T47D (cell line): ENCODE measurements at regions not wholly inside any gene's neighbourhood (a gene's known extent, or its start where the extent isn't known, plus 50 kb on each side); places are given as distances from the start of the nearest gene placed in this dataset.

Experiments
- DNase-seq, 2 experiments: peaks; one replicate each; pipeline versions ENCODE4 v3.0.0 to v3.0.0-alpha.2; 2011 to 2012; ENCODE audit warnings: low read depth in 1 of 2, low spot score in 1 of 2
- JUND ChIP-seq: IDR thresholded peaks from 2 replicates; pipeline ENCODE4 v1.6.1; 2012; ENCODE audit warnings: low read depth
- in situ Hi-C: cut with HindIII; loops from 2 replicates; pipeline ENCODE4 v1.10.0; 2016; ENCODE audit warnings: low sequenced_read_pairs, low pct_unique_long_range_greater_than_20kb

DNA sequence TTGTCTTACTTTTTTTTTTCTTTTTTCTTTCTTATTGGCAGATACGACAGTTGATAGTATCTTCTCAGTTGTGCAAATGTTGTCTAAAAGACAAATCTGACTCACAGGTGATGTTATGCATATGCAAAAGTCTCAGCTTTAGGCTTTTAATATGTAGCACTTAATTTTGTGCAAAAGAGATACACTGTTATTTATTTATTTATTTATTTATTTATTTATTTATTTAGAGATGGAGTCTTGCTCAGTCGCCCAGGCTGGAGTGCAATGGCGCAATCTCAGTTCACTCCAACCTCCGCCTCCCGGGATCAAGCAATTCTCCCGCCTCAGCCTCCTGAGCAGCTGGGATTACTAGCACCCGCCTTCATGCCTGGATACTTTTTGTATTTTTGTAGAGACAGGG, 383.9 kb upstream of the PCDH9 start:
- TF ChIP-seq JUND, result no peak
- no peak for DNase-seq
- in situ Hi-C loops, result no loop called here

DNA sequence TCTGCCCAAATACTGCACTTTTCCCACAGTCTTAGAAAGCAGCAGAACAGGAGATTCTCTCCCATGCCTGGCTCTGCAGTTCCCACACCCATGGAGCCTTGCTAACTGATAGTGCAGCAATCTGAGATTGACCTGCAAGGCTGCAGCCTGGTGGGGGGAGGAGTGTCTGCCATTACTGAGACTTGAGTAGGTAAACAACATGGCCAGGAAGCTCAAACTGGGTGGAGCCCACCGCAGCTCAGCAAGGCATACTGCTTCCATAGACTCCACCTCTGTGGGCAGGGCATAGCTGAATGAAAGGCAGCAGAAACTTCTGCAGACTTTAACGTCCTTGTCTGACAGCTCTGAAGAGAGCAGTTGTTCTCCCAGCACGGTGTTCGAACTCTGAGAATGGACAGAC, 358.5 kb upstream of the PCDH9 start:
- TF ChIP-seq JUND, result no peak
- in situ Hi-C loops, result no loop called here
- DNase-seq, result no peak

DNA sequence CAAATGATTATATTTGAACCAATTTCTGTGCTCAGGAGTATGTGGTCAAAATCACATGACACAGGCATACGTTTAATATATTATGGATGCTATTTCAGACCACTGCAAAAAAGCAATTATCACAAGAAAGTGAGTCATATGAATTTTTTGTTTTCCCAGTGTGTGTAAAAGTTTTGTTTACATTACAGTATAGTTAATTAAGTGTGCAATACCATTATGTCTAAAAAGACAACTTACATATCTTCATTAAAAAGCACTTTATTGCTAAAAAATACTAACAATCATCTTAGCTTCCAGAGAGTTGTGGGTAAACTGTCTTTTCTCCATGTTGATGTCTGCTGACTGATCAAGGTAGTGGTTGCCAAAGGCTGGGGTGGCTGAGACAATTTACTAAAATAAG, 347.2 kb upstream of the PCDH9 start:
- in situ Hi-C loops, result no loop called here
- DNase-seq, result no peak
- no peak for TF ChIP-seq JUND

DNA sequence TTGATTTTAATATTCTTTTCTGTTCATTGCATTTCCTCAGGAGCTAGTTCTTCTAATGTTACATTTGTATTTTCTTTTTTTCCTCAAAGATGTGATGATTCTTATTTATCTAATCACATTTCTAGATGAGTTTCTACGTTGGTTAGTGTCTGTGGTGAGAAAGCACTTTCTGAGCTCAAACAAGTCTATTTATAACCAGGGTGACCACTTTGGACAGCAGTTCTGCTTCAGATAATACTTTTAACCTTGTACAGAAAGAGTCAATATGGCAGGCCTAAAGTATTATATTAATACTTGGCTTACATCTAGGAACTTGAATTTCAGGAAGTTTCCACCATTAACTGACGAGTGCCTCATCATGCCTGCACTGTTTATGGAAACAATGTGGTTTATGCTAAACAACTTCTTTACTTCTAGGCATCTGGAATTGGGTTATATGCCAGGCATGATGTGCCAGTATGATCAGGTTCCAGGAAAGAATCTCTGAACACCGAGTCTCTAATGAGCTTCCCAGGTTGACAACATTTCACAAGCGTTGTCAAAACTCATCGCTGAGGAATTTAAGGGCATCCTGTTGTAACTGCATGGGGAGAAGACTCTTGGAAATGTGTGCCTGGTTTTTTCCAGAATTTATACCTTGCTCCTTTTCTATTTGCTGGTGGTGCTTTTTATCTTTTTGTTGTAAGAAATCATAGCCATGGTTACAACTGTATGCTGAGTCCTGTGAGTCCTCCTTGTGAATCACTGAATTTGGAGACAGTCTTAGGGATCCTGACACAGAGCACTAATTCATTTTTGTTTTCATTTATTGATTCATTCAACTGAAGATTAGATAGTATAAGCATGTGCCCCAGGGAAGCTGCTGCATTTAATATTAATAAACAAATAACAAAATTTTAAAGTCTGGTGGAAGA, 344.4 kb upstream of the PCDH9 start:
- in situ Hi-C loops, result no loop called here
- no peak for TF ChIP-seq JUND
- DNase-seq, result peak in 1 of 2 experiments; percentile 18

DNA sequence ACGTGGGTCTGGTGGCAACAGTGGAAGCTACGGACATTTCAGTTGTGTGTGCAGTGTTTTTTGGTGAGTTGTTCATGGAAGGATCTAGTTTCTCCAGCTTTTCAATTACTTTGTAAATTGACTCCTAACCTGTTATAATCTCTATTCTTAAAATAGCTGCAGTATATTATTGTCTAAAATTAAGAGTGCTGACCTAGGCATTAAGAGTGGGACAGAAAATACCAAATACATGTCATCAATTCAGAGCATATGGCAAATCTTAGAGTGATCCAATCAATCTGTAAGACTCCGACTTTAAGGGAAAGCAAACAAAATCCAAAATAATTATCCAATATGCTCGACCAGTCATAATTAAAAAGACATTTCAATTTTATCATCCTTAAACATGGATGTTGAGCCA, 338.1 kb upstream of the PCDH9 start:
- in situ Hi-C loops, result no loop called here
- TF ChIP-seq JUND, result no peak
- DNase-seq, result no peak

DNA sequence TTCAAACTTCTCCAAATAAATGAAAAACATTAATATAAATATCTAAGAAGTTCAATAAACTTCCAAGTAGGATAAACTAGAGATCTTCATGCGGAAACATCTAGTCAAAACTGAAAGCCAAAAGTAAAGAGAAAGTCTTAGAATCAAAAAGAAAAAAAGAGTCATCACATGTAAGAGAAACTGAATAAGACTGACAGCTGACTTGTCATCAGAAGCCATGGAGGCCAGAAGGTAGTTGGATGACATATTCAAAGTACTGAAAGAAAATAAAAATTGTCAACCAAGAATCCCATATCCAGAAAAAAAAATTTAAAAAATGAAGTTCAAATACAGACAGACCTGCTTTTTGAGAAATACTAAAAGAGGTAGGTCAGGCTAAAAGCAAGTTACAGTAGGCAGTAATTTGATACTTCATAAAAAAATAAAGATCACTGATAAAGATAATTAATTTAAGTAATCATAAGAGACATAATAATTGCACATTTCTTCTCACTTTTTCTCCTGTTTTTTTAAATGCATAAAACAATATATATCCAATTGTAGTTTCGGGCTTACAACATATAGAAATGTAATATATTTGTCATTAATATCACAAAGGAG, 327.6 kb upstream of the PCDH9 start:
- TF ChIP-seq JUND, result no peak

DNA sequence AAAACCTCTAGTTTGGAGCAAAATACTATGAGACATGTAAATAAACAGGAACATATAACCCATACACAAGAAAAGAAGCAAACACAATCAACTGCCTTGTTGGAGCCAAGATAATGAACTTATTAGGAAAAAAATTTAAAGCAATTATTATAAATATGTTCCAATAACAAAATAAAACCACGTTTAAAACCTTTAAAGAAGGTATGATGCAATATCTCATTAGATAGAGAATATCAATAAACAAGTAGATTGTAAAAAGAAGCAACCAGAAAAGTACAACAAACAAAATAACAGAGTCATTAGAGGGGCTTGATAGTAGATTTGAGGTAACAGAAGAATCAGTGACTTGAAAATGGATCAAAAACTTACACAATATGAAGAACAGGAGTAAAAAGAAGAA, 327.0 kb upstream of the PCDH9 start:
- DNase-seq, result no peak
- in situ Hi-C loops, result no loop called here
- TF ChIP-seq JUND, result no peak

More for the DNA sequence above, 327.6 kb upstream of the PCDH9 start:
- in situ Hi-C loops, result no loop called here
- peak in 1 of 2 experiments; percentile 3 for DNase-seq

DNA sequence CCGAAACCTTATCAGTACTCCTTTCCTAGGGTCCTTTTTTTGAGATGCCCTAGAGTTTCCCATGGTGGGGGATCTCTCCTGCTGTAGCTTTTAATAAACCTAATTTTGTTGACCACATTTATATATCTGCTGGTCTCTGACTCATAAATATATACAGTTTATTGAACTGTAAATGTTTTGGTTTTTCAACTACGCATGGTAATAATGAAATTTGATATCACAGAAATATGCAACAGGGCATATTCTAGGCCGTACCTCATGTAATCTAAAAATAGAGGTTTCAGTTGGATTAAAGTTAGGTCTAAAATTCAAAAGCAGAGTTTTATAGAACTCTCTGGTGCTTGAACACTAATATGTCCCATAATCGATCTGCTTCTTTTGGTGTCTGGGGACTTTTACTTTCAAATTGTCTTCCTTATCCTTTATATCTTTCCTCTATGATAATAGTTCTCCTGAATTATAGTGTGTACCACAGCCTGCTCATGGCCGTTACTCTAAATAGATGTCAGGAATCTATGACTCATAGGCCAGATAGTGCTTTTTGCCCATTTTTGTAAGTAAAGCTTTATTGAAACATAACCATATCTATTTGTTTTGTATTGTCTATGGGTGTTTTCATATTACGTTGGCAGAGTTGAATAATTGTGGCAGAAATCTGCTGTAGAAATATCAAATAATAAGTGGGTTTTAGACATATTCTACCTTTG, 324.8 kb upstream of the PCDH9 start:
- TF ChIP-seq JUND, result no peak
- DNase-seq, result no peak
- in situ Hi-C loops, result no loop called here

DNA sequence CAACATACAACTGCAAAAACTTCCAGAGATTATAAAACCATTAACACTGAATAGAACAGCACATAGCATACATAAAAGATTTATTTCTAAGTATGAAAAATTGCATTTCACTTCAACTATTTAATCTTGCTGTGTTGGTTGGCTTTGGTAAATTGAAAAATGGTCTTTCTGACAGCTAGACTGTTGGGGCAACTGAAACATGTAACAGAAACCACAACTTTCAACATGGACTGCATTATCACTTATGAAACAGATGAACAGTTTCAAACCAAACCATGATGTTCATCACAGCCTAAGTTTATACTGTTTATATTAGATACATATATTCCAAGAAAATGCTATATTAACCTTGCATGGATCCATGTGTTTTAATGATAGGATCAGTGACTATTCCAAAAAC, 324.1 kb upstream of the PCDH9 start:
- no peak for TF ChIP-seq JUND
- in situ Hi-C loops, result no loop called here
- DNase-seq, result no peak

DNA sequence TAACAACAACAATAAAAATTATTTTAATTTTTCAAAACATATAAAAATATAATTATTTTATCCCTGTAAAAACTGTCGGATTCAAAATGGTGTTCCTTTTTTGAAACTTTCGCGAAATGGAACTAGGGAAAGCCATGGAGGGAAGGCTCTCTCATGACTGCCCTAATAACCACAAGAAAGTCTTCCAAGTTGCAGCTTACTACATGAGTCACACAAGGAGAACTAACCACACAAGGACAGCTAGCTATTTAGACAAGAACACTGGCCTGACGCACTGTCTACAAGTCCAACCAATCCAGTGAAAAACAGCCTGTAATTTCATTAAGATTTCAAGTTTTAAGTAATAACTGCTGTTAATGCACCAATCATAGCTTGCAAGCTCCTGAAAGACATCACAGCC, 319.2 kb upstream of the PCDH9 start:
- TF ChIP-seq JUND, result no peak
- in situ Hi-C loops, result no loop called here
- DNase-seq, result peak in 1 of 2 experiments; percentile 1

DNA sequence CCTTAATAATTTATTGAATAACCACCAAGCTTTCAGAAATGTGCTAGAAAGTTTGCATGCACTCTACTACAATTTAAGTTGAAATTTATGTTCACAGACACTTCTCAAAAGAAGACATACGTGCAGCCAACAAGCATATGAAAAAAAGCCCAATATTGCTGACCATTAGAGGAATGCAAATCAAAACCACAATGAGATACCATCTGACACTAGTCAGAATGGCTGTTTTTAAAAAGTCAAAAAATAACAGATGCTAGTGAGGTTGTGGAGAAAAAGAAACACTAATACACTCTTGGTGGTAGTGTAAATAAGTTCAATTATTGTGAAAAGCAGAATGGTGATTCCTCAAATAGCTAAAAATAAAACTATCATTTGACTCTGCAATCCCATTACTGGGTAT, 308.8 kb upstream of the PCDH9 start:
- TF ChIP-seq JUND, result no peak
- in situ Hi-C loops, result no loop called here
- DNase-seq, result no peak

DNA sequence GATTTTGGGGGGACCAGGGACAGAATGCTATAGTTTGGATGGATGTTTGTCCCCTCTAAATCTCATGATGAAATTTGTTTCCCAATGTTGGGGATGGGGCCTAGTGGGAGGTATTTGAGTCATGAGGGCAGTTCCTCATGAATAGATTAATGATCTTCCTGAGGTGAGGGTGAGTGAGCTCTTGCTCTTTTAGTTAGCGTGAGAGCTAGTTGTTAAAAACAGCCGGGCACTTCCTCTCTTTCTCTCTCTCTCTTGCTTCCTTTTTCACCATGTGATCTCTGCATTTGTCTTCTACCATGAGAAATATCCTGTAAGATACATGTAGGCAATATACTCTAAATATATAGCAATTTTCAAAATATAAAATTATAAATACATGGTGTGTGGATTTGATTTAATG, 290.8 kb upstream of the PCDH9 start:
- TF ChIP-seq JUND, result no peak
- in situ Hi-C loops, result no loop called here
- DNase-seq, result no peak

DNA sequence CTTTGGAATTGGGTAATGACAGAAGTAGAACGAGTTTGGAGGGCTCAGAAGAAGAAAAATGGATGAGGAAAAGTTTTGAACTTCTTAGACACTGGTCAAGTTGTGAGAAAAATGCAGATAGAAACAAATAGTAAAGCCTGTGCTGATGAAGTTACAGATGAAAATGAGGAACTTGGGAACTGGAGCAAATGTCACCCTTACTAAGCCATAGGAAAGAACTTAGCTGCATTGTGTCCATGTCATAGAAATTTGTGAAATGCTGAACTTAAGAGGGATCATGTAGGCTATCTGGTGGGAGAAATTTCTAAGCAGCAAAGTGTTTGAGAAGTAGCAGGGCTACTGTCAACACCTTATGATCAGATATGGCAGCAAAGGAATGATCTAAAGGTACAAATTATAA, 289.2 kb upstream of the PCDH9 start:
- in situ Hi-C loops, result no loop called here
- no peak for DNase-seq
- TF ChIP-seq JUND, result no peak

DNA sequence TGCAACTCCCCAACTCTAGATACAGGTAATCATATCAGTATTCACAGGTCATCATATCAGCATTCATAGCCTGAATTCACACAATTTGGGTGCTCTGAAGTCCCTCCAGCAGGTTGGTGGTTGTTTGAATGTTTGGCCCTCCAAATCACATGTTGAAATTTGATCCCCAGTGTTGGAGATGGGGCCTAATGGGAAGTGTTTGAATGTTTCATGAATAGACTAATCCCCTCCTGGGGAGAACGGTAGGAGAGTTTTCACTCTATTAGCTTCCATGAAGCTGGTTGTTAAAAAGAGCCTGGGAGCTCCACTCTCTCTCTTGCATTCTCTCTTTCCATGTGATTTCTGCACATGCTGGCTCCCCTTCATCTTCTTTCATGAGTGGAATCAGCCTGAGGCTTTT, 288.6 kb upstream of the PCDH9 start:
- no peak for DNase-seq
- TF ChIP-seq JUND, result no peak
- in situ Hi-C loops, result no loop called here
